ENCODE measurements at regions not wholly inside any gene's neighbourhood (a gene's known extent, or its start where the extent isn't known, plus 50 kb on each side); places are given as distances from the start of the nearest gene placed in this dataset.

GRCh38 chr3:181879926-181880325 lies 168.2 kb downstream of the SOX2 start:
- no TSS peak for BruUV-seq (replicated peaks)
- intact Hi-C loops (cut with micrococcal nuclease; ENCODE audit: unreplicated experiment) = loop anchor here (10.0 kb wide), 1 partner anchor 375 kb away; no protein-coding TSS in a partner anchor
- Histone ChIP-seq H3K36me3 (ENCODE audit: insufficient read depth, low read length, poor library complexity, severe bottlenecking) (no peaks in the 10 kb centered on the region), H3K27me3 (replicated peaks; ENCODE audit: insufficient read depth, low read depth, low read length, poor library complexity) (no peaks in the 10 kb centered on the region), H3K9me3 (ENCODE audit: low read depth, low read length, poor library complexity, severe bottlenecking) (no peaks in the 10 kb centered on the region), H3K27ac (ENCODE audit: low read depth, low read length, poor library complexity, severe bottlenecking) (no peak overlapping the region), H3K4me3 (ENCODE audit: low read depth, low read length, poor library complexity, severe bottlenecking) (no peak overlapping the region), H3K4me1 (ENCODE audit: insufficient read depth, low read length, poor library complexity, severe bottlenecking) (peaks cover 5% of the 10 kb centered on the region)
- TF ChIP-seq EZH2 (IDR thresholded peaks at IDR 0.05; ENCODE audit: borderline replicate concordance, low read depth, low read length, poor library complexity, severe bottlenecking) = no peak
- no peak for TF ChIP-seq CTCF (conservative IDR thresholded peaks at IDR 0.05; ENCODE audit: low read depth, low read length)
- peak; percentile 44 for DNase-seq (ENCODE audit: low spot score)
- CTCF ChIA-PET = no interaction called here
- POLR2A ChIA-PET (ENCODE audit: low non-redundant PET) = no interaction called here

GRCh38 chr3:181880331-181880730 lies 168.6 kb downstream of the SOX2 start:
- Histone ChIP-seq H3K4me3 (ENCODE audit: low read depth, low read length, poor library complexity, severe bottlenecking) (no peak overlapping the region), H3K36me3 (ENCODE audit: insufficient read depth, low read length, poor library complexity, severe bottlenecking) (no peaks in the 10 kb centered on the region), H3K9me3 (ENCODE audit: low read depth, low read length, poor library complexity, severe bottlenecking) (no peaks in the 10 kb centered on the region), H3K27me3 (replicated peaks; ENCODE audit: insufficient read depth, low read depth, low read length, poor library complexity) (no peaks in the 10 kb centered on the region), H3K27ac (ENCODE audit: low read depth, low read length, poor library complexity, severe bottlenecking) (no peak overlapping the region), H3K4me1 (ENCODE audit: insufficient read depth, low read length, poor library complexity, severe bottlenecking) (peaks cover 5% of the 10 kb centered on the region)
- TF ChIP-seq EZH2 (IDR thresholded peaks at IDR 0.05; ENCODE audit: borderline replicate concordance, low read depth, low read length, poor library complexity, severe bottlenecking) = no peak
- no peak for TF ChIP-seq CTCF (conservative IDR thresholded peaks at IDR 0.05; ENCODE audit: low read depth, low read length)
- ChIA-PET POLR2A (ENCODE audit: low non-redundant PET) (no interaction called here), CTCF (no interaction called here)
- DNase-seq (ENCODE audit: low spot score) = peak; percentile 19
- intact Hi-C loops (cut with micrococcal nuclease; ENCODE audit: unreplicated experiment) = loop anchor here (10.0 kb wide), 1 partner anchor 374 kb away; no protein-coding TSS in a partner anchor
- no TSS peak for BruUV-seq (replicated peaks)

GRCh38 chr3:181881749-181882148 lies 170.0 kb downstream of the SOX2 start:
- TF ChIP-seq CTCF (conservative IDR thresholded peaks at IDR 0.05; ENCODE audit: low read depth, low read length) (no peak), EZH2 (IDR thresholded peaks at IDR 0.05; ENCODE audit: borderline replicate concordance, low read depth, low read length, poor library complexity, severe bottlenecking) (no peak)
- intact Hi-C loops (cut with micrococcal nuclease; ENCODE audit: unreplicated experiment) = loop anchor here (10.0 kb wide), 1 partner anchor 373 kb away; no protein-coding TSS in a partner anchor
- CTCF ChIA-PET = no interaction called here
- DNase-seq (ENCODE audit: low spot score) = no peak
- Histone ChIP-seq H3K4me1 (ENCODE audit: insufficient read depth, low read length, poor library complexity, severe bottlenecking) (peaks cover 9% of the 10 kb centered on the region), H3K9me3 (ENCODE audit: low read depth, low read length, poor library complexity, severe bottlenecking) (no peaks in the 10 kb centered on the region), H3K27me3 (replicated peaks; ENCODE audit: insufficient read depth, low read depth, low read length, poor library complexity) (no peaks in the 10 kb centered on the region), H3K27ac (ENCODE audit: low read depth, low read length, poor library complexity, severe bottlenecking) (no peak overlapping the region), H3K36me3 (ENCODE audit: insufficient read depth, low read length, poor library complexity, severe bottlenecking) (no peaks in the 10 kb centered on the region), H3K4me3 (ENCODE audit: low read depth, low read length, poor library complexity, severe bottlenecking) (no peak overlapping the region)
- no TSS peak for BruUV-seq (replicated peaks)
- POLR2A ChIA-PET (ENCODE audit: low non-redundant PET) = no interaction called here
